Middle frontal gyrus (tissue), 1 donor: ENCODE measurements at regions not wholly inside any gene's neighbourhood (a gene's known extent, or its start where the extent isn't known, plus 50 kb on each side); places are given as distances from the start of the nearest gene placed in this dataset.

Source experiments
- DNase-seq: peaks from one replicate; pipeline ENCODE4 v3.0.0-alpha.2; 2015; ENCODE audit warnings: low spot score; ENCODE audit errors: extremely low spot score

- DNase-seq: no peak
Measured at GRCh38 chr18:24983566-24984139, 368.3 kb downstream of the ZNF521 start.

GRCh38 chr18:24985586-24985985, 366.4 kb downstream of the ZNF521 start:
- no peak for DNase-seq

GRCh38 chr18:24986666-24987302, 365.2 kb downstream of the ZNF521 start:
- no peak for DNase-seq

- no peak for DNase-seq
Measured at GRCh38 chr18:24987303-24988252, 364.4 kb downstream of the ZNF521 start.

GRCh38 chr18:24988253-24988840, 363.6 kb downstream of the ZNF521 start:
- no peak for DNase-seq

GRCh38 chr18:24989760-24990593, 362.0 kb downstream of the ZNF521 start:
- no peak for DNase-seq

- no peak for DNase-seq
Measured at GRCh38 chr18:24990671-24991134, 361.3 kb downstream of the ZNF521 start.

GRCh38 chr18:24991141-24992060, 360.6 kb downstream of the ZNF521 start:
- DNase-seq: no peak

- DNase-seq: no peak
Measured at GRCh38 chr18:24992491-24992890, 359.5 kb downstream of the ZNF521 start.

GRCh38 chr18:24993628-24994027, 358.3 kb downstream of the ZNF521 start:
- no peak for DNase-seq

- no peak for DNase-seq
Measured at GRCh38 chr18:24995056-24995455, 356.9 kb downstream of the ZNF521 start.

- no peak for DNase-seq
Measured at GRCh38 chr18:24995755-24996154, 356.2 kb downstream of the ZNF521 start.

GRCh38 chr18:24999650-25000267, 352.2 kb downstream of the ZNF521 start:
- no peak for DNase-seq

- DNase-seq: no peak
Measured at GRCh38 chr18:25001803-25002202, 350.2 kb downstream of the ZNF521 start.

GRCh38 chr18:25005541-25006403, 346.2 kb downstream of the ZNF521 start:
- no peak for DNase-seq

GRCh38 chr18:25010623-25011374, 341.2 kb downstream of the ZNF521 start:
- no peak for DNase-seq
